Trophoblast cell (in vitro differentiated cells and primary cell): ENCODE measurements at regions not wholly inside any gene's neighbourhood (a gene's known extent, or its start where the extent isn't known, plus 50 kb on each side); places are given as distances from the start of the nearest gene placed in this dataset.

Source experiments
- DNase-seq, 2 donors: peaks; one replicate each; pipeline ENCODE4 v3.0.0-alpha.2; 2016
- H2AFZ ChIP-seq: 2 replicates; pipeline ENCODE4 v1.6.1; 2013; ENCODE audit warnings: low read length, moderate library complexity, mild to moderate bottlenecking; ENCODE audit not compliant: insufficient read depth, poor library complexity
- H2AK5ac ChIP-seq: 2 replicates; pipeline ENCODE4 v1.6.1; 2013; ENCODE audit warnings: mild to moderate bottlenecking, low read length
- H2BK120ac ChIP-seq: 2 replicates; pipeline ENCODE4 v1.6.1; 2013; ENCODE audit warnings: low read length, mild to moderate bottlenecking, moderate library complexity; ENCODE audit not compliant: insufficient read depth, poor library complexity
- H2BK12ac ChIP-seq: 2 replicates; pipeline ENCODE4 v1.6.1; 2013; ENCODE audit warnings: mild to moderate bottlenecking, low read length, moderate library complexity
- H2BK5ac ChIP-seq: 2 replicates; pipeline ENCODE4 v1.6.1; 2013; ENCODE audit warnings: low read length, low read depth, moderate library complexity, mild to moderate bottlenecking; ENCODE audit not compliant: poor library complexity
- H3K14ac ChIP-seq: 2 replicates; pipeline ENCODE4 v1.6.1; 2013; ENCODE audit warnings: mild to moderate bottlenecking, low read length
- H3K18ac ChIP-seq: 2 replicates; pipeline ENCODE4 v1.6.1; 2013; ENCODE audit warnings: mild to moderate bottlenecking, low read length
- H3K23ac ChIP-seq: 2 replicates; pipeline ENCODE4 v1.6.1; 2013; ENCODE audit warnings: low read length
- H3K27ac ChIP-seq: 2 replicates; pipeline ENCODE4 v1.5.1; 2013; ENCODE audit warnings: low read depth, mild to moderate bottlenecking, inconsistent platforms, low read length, moderate library complexity
- H3K27me3 ChIP-seq: 2 replicates; pipeline ENCODE4 v1.6.1; 2013; ENCODE audit warnings: inconsistent platforms, mild to moderate bottlenecking, low read length, moderate library complexity; ENCODE audit not compliant: insufficient read depth
- H3K36me3 ChIP-seq, 2 experiments: 1 replicate in 1 of 2; 2 replicates in 1 of 2; pipeline ENCODE4 v1.6.1; 2013; ENCODE audit warnings: low read length in 2 of 2, mild to moderate bottlenecking in 2 of 2, moderate library complexity in 1 of 2; ENCODE audit not compliant: insufficient read depth in 2 of 2, control insufficient read depth in 1 of 2
- H3K4ac ChIP-seq: 2 replicates; pipeline ENCODE4 v1.6.1; 2013; ENCODE audit warnings: low read depth, mild to moderate bottlenecking, low read length, moderate library complexity
- H3K4me1 ChIP-seq, 2 experiments: 1 replicate in 1 of 2; 2 replicates in 1 of 2; pipeline ENCODE4 v1.6.1; 2013; ENCODE audit warnings: low read length in 2 of 2, mild to moderate bottlenecking in 2 of 2, moderate library complexity in 1 of 2; ENCODE audit not compliant: insufficient read depth in 2 of 2, control insufficient read depth in 1 of 2
- H3K4me2 ChIP-seq: 2 replicates; pipeline ENCODE4 v1.6.1; 2013; ENCODE audit warnings: inconsistent platforms, mild to moderate bottlenecking, low read length, moderate library complexity
- H3K4me3 ChIP-seq: 2 replicates; pipeline ENCODE4 v1.5.1; 2013; ENCODE audit warnings: mild to moderate bottlenecking, low read depth, low read length, inconsistent platforms
- H3K79me1 ChIP-seq: one replicate; pipeline ENCODE4 v1.6.1; 2013; ENCODE audit warnings: low read length
- H3K79me2 ChIP-seq: 2 replicates; pipeline ENCODE4 v1.6.1; 2013; ENCODE audit warnings: low read length, mild to moderate bottlenecking; ENCODE audit not compliant: control insufficient read depth, insufficient read depth, poor library complexity
- H3K9ac ChIP-seq: 2 replicates; pipeline ENCODE4 v1.6.1; 2013; ENCODE audit warnings: mild to moderate bottlenecking, low read length
- H3K9me3 ChIP-seq: 2 replicates; pipeline ENCODE4 v1.6.1; 2013; ENCODE audit warnings: low read depth, mild to moderate bottlenecking, control low read depth, inconsistent platforms, low read length; ENCODE audit not compliant: insufficient read depth
- H4K12ac ChIP-seq: 2 replicates; pipeline ENCODE4 v1.6.1; 2013; ENCODE audit warnings: low read depth, mild to moderate bottlenecking, low read length, moderate library complexity
- H4K8ac ChIP-seq: 2 replicates; pipeline ENCODE4 v1.6.1; 2013; ENCODE audit warnings: low read depth, mild to moderate bottlenecking, low read length, moderate library complexity
- H4K91ac ChIP-seq: one replicate; pipeline ENCODE4 v1.6.1; 2013; ENCODE audit warnings: low read depth, mild to moderate bottlenecking, low read length, moderate library complexity
- WGBS: extraction: QIAGEN DNeasy Blood & Tissue Kit; methylation state at CpG from one replicate; pipeline ENCODE4 v1.1.7; 2013; ENCODE audit warnings: missing lambda C conversion rate; ENCODE audit not compliant: insufficient read length, insufficient coverage; ENCODE audit errors: extremely low coverage; 5-methylcytosine and 5-hydroxymethylcytosine counted together

- no peak overlapping the region for H4K91ac ChIP-seq
- H3K4me1 ChIP-seq, result no peaks in the 10 kb centered on the region
- peak overlapping the region; percentile 35 for H3K4me3 ChIP-seq
- H2AK5ac ChIP-seq, result no peak overlapping the region
- no peak overlapping the region for H3K23ac ChIP-seq
- no peak overlapping the region for H2BK120ac ChIP-seq
- no peaks in the 10 kb centered on the region for H3K79me1 ChIP-seq
- no peak overlapping the region for H4K12ac ChIP-seq
- H3K14ac ChIP-seq, result no peak overlapping the region
- H3K18ac ChIP-seq, result no peak overlapping the region
- peaks cover 47% of the 10 kb centered on the region for H3K9me3 ChIP-seq
- no peaks in the 10 kb centered on the region for H3K79me2 ChIP-seq
- no peak overlapping the region for H3K9ac ChIP-seq
- no peak overlapping the region for H3K4me2 ChIP-seq
- H3K27ac ChIP-seq, result no peak overlapping the region
- H3K36me3 ChIP-seq, result no peaks in the 10 kb centered on the region
- H3K4ac ChIP-seq, result no peak overlapping the region
- no peak overlapping the region for H2AFZ ChIP-seq
- no peak overlapping the region for H2BK5ac ChIP-seq
- no peak overlapping the region for H2BK12ac ChIP-seq
- DNase-seq, result no peak
- H3K27me3 ChIP-seq, result no peaks in the 10 kb centered on the region
- no CpG with 5 or more reads among the region's 51 CpGs for WGBS
- H4K8ac ChIP-seq, result no peak overlapping the region
These were observed 1516.4 kb upstream of the DEFB115 start for GRCh38 chr20:29740951-29741593.

GRCh38 chr20:29741594-29741893 is 1515.9 kb upstream of the DEFB115 start:
- Histone ChIP-seq H3K36me3 (no peaks in the 10 kb centered on the region), H3K79me1 (no peaks in the 10 kb centered on the region), H4K91ac (no peak overlapping the region), H3K27me3 (no peaks in the 10 kb centered on the region), H3K4ac (no peak overlapping the region), H3K23ac (no peak overlapping the region), H2BK12ac (no peak overlapping the region), H3K4me3 (no peak overlapping the region), H3K4me1 (no peaks in the 10 kb centered on the region), H3K27ac (no peak overlapping the region), H3K9me3 (peaks cover 48% of the 10 kb centered on the region), H3K14ac (no peak overlapping the region), H3K18ac (no peak overlapping the region), H3K9ac (no peak overlapping the region), H3K79me2 (no peaks in the 10 kb centered on the region), H4K12ac (no peak overlapping the region), H3K4me2 (no peak overlapping the region), H4K8ac (no peak overlapping the region), H2AFZ (no peak overlapping the region), H2AK5ac (no peak overlapping the region), H2BK5ac (no peak overlapping the region), H2BK120ac (no peak overlapping the region)
- no CpG with 5 or more reads among the region's 13 CpGs for WGBS
- no peak for DNase-seq

- H3K4me3 ChIP-seq, result no peak overlapping the region
These were observed 1515.4 kb upstream of the DEFB115 start for GRCh38 chr20:29741894-29742698.

GRCh38 chr20:29742699-29743100 is 1514.8 kb upstream of the DEFB115 start:
- H3K18ac ChIP-seq, result no peak overlapping the region
- no peak overlapping the region for H2AK5ac ChIP-seq
- no peaks in the 10 kb centered on the region for H3K4me1 ChIP-seq
- no peak overlapping the region for H4K12ac ChIP-seq
- no peak overlapping the region for H2BK5ac ChIP-seq
- H3K27me3 ChIP-seq, result no peaks in the 10 kb centered on the region
- H3K9ac ChIP-seq, result no peak overlapping the region
- no peak overlapping the region for H3K4ac ChIP-seq
- H2AFZ ChIP-seq, result no peak overlapping the region
- H3K79me1 ChIP-seq, result no peaks in the 10 kb centered on the region
- H2BK12ac ChIP-seq, result no peak overlapping the region
- H3K27ac ChIP-seq, result no peak overlapping the region
- DNase-seq, result no peak
- peaks cover 48% of the 10 kb centered on the region for H3K9me3 ChIP-seq
- H4K8ac ChIP-seq, result no peak overlapping the region
- no peak overlapping the region for H3K4me2 ChIP-seq
- no peak overlapping the region for H4K91ac ChIP-seq
- no peak overlapping the region for H3K23ac ChIP-seq
- no peaks in the 10 kb centered on the region for H3K79me2 ChIP-seq
- H2BK120ac ChIP-seq, result no peak overlapping the region
- no peak overlapping the region for H3K4me3 ChIP-seq
- H3K14ac ChIP-seq, result no peak overlapping the region
- no peaks in the 10 kb centered on the region for H3K36me3 ChIP-seq
- WGBS, result no CpG with 5 or more reads among the region's 41 CpGs

More at GRCh38 chr20:29741894-29742698, 1515.4 kb upstream of the DEFB115 start:
- WGBS, result no CpG with 5 or more reads among the region's 88 CpGs
- Histone ChIP-seq H2BK12ac (no peak overlapping the region), H3K4me1 (no peaks in the 10 kb centered on the region), H3K27me3 (no peaks in the 10 kb centered on the region), H3K9me3 (peaks cover 48% of the 10 kb centered on the region), H2BK120ac (no peak overlapping the region), H3K79me1 (no peaks in the 10 kb centered on the region), H3K36me3 (no peaks in the 10 kb centered on the region), H3K4ac (no peak overlapping the region), H2AFZ (no peak overlapping the region), H4K91ac (no peak overlapping the region), H3K14ac (no peak overlapping the region), H2BK5ac (no peak overlapping the region), H3K4me2 (no peak overlapping the region), H3K27ac (no peak overlapping the region), H3K18ac (no peak overlapping the region), H3K79me2 (no peaks in the 10 kb centered on the region), H3K9ac (no peak overlapping the region), H3K23ac (no peak overlapping the region), H2AK5ac (no peak overlapping the region), H4K8ac (no peak overlapping the region), H4K12ac (no peak overlapping the region)
- DNase-seq, result no peak
